ENCODE measurements at regions not wholly inside any gene's neighbourhood (a gene's known extent, or its start where the extent isn't known, plus 50 kb on each side); places are given as distances from the start of the nearest gene placed in this dataset.

- TF ChIP-seq CTCF (IDR thresholded peaks at IDR 0.05) = no peak
- no peak for TF ChIP-seq ZFX (IDR thresholded peaks at IDR 0.05; ENCODE audit: borderline replicate concordance)
Measured at GRCh38 chr11:121721961-121722360, 269.2 kb upstream of the SORL1-AS1 start.

Data from 22Rv1 (cell line).